ENCODE measurements at regions not wholly inside any gene's neighbourhood (a gene's known extent, or its start where the extent isn't known, plus 50 kb on each side); places are given as distances from the start of the nearest gene placed in this dataset.

GRCh38 chr10:8456386-8456785 is 401.9 kb downstream of the GATA3 start:
- H3K36me3 ChIP-seq (ENCODE audit: insufficient read depth, low read length), result no peaks in the 10 kb centered on the region
- no peak overlapping the region for H3K27ac ChIP-seq (ENCODE audit: low read depth in 1 of 2, low read length in 2 of 2)
- H3K9me3 Mint-ChIP-seq, result peaks cover 2% of the 10 kb centered on the region
- H3K4me3 Mint-ChIP-seq, result no peak overlapping the region
- ChIA-PET CTCF (no interaction called here), POLR2A (no interaction called here)
- TF ChIP-seq CTCF (IDR thresholded peaks at IDR 0.05), result no peak
- no peaks in the 10 kb centered on the region for H3K27me3 Mint-ChIP-seq
- no peak overlapping the region for H3K4me3 ChIP-seq (ENCODE audit: low read length)
- H3K27me3 ChIP-seq (ENCODE audit: control insufficient read depth in 1 of 2, insufficient read depth in 2 of 2, low read length in 2 of 2), result no peaks in the 10 kb centered on the region
- H3K9me3 ChIP-seq (ENCODE audit: control insufficient read depth in 1 of 2, insufficient read depth in 1 of 2, low read length in 2 of 2), result peaks cover 0 to 7% of the 10 kb centered on the region in 2 experiments
- intact Hi-C loops (cut with DNase I, micrococcal nuclease), result no loop called here
- no peaks in the 10 kb centered on the region for H3K4me1 Mint-ChIP-seq (ENCODE audit: low read depth)
- H3K4me1 ChIP-seq (ENCODE audit: insufficient read depth, low read length), result no peaks in the 10 kb centered on the region
- H3K36me3 Mint-ChIP-seq (ENCODE audit: low read depth), result no peaks in the 10 kb centered on the region
- no peak overlapping the region for H3K27ac Mint-ChIP-seq
- no peak for DNase-seq
- ATAC-seq (ENCODE audit: poor library complexity), result no peak

GRCh38 chr10:8460626-8461025 is 406.1 kb downstream of the GATA3 start:
- Mint-ChIP-seq H3K4me1 (ENCODE audit: low read depth) (no peaks in the 10 kb centered on the region), H3K4me3 (no peak overlapping the region), H3K27me3 (peaks cover 4% of the 10 kb centered on the region), H3K9me3 (peaks cover 2% of the 10 kb centered on the region), H3K36me3 (ENCODE audit: low read depth) (no peaks in the 10 kb centered on the region), H3K27ac (no peak overlapping the region)
- H3K9me3 ChIP-seq (ENCODE audit: control insufficient read depth in 1 of 2, insufficient read depth in 1 of 2, low read length in 2 of 2), result peaks cover 0 to 7% of the 10 kb centered on the region in 2 experiments
- H3K27ac ChIP-seq (ENCODE audit: low read depth in 1 of 2, low read length in 2 of 2), result no peak overlapping the region
- ChIA-PET CTCF (interaction anchor here (0.7 to 0.8 kb wide), 2 partner anchors 10 to 155 kb away, joined by 5 to 6 read pairs; no protein-coding TSS in a partner anchor), POLR2A (no interaction called here)
- no peaks in the 10 kb centered on the region for H3K36me3 ChIP-seq (ENCODE audit: insufficient read depth, low read length)
- intact Hi-C loops (cut with DNase I, micrococcal nuclease), result no loop called here
- H3K4me3 ChIP-seq (ENCODE audit: low read length), result no peak overlapping the region
- H3K27me3 ChIP-seq (ENCODE audit: control insufficient read depth in 1 of 2, insufficient read depth in 2 of 2, low read length in 2 of 2), result no peaks in the 10 kb centered on the region
- DNase-seq, result no peak
- no peak for ATAC-seq (ENCODE audit: poor library complexity)
- H3K4me1 ChIP-seq (ENCODE audit: insufficient read depth, low read length), result no peaks in the 10 kb centered on the region
- no peak for TF ChIP-seq CTCF (IDR thresholded peaks at IDR 0.05)

GRCh38 chr10:8462565-8462964 is 408.1 kb downstream of the GATA3 start:
- Mint-ChIP-seq H3K27ac (no peak overlapping the region), H3K27me3 (peaks cover 9% of the 10 kb centered on the region), H3K9me3 (peaks cover 2% of the 10 kb centered on the region), H3K4me3 (no peak overlapping the region), H3K4me1 (ENCODE audit: low read depth) (no peaks in the 10 kb centered on the region), H3K36me3 (ENCODE audit: low read depth) (no peaks in the 10 kb centered on the region)
- Histone ChIP-seq H3K4me3 (ENCODE audit: low read length) (no peak overlapping the region), H3K27me3 (ENCODE audit: control insufficient read depth in 1 of 2, insufficient read depth in 2 of 2, low read length in 2 of 2) (no peaks in the 10 kb centered on the region), H3K9me3 (ENCODE audit: control insufficient read depth in 1 of 2, insufficient read depth in 1 of 2, low read length in 2 of 2) (peaks cover 0 to 6% of the 10 kb centered on the region in 2 experiments), H3K4me1 (ENCODE audit: insufficient read depth, low read length) (no peaks in the 10 kb centered on the region), H3K36me3 (ENCODE audit: insufficient read depth, low read length) (no peaks in the 10 kb centered on the region), H3K27ac (ENCODE audit: low read depth in 1 of 2, low read length in 2 of 2) (no peak overlapping the region)
- CTCF ChIA-PET, result no interaction called here
- no peak for TF ChIP-seq CTCF (IDR thresholded peaks at IDR 0.05)
- ATAC-seq (ENCODE audit: poor library complexity) (no peak), DNase-seq (no peak)
- POLR2A ChIA-PET, result no interaction called here
- intact Hi-C loops (cut with DNase I, micrococcal nuclease), result no loop called here

All from CD4-positive, alpha-beta T cell (primary cell).